Dedifferentiated amniotic fluid mesenchymal stem cell (primary cell): ENCODE measurements at regions not wholly inside any gene's neighbourhood (a gene's known extent, or its start where the extent isn't known, plus 50 kb on each side); places are given as distances from the start of the nearest gene placed in this dataset.

ENCODE experiments used
- DNase-seq: peaks from one replicate; pipeline ENCODE4 v3.0.0-alpha.2; 2016; ENCODE audit errors: extremely low spot score

- no peak for DNase-seq
Observed at GRCh38 chr10:117865945-117866344, 180.8 kb downstream of the RAB11FIP2 start.

GRCh38 chr10:117868151-117868550, 178.6 kb downstream of the RAB11FIP2 start:
- no peak for DNase-seq

- DNase-seq, result no peak
Observed at GRCh38 chr10:117875793-117876192, 170.9 kb downstream of the RAB11FIP2 start.

- DNase-seq, result no peak
Observed at GRCh38 chr10:117876210-117876609, 170.5 kb downstream of the RAB11FIP2 start.

- no peak for DNase-seq
Observed at GRCh38 chr10:117878626-117879025, 168.1 kb downstream of the RAB11FIP2 start.

GRCh38 chr10:117884093-117884492, 162.6 kb downstream of the RAB11FIP2 start:
- DNase-seq, result no peak

- no peak for DNase-seq
Observed at GRCh38 chr10:117884592-117884991, 162.1 kb downstream of the RAB11FIP2 start.

- DNase-seq, result no peak
Observed at GRCh38 chr10:117885206-117885829, 161.4 kb downstream of the RAB11FIP2 start.

- no peak for DNase-seq
Observed at GRCh38 chr10:117886766-117887165, 160.0 kb downstream of the RAB11FIP2 start.

- DNase-seq, result no peak
Observed at GRCh38 chr10:117889664-117890063, 157.1 kb downstream of the RAB11FIP2 start.

- no peak for DNase-seq
Observed at GRCh38 chr10:117892681-117893220, 154.0 kb downstream of the RAB11FIP2 start.

- no peak for DNase-seq
Observed at GRCh38 chr10:117894339-117894738, 152.4 kb downstream of the RAB11FIP2 start.

GRCh38 chr10:117896517-117896916, 150.2 kb downstream of the RAB11FIP2 start:
- no peak for DNase-seq

GRCh38 chr10:117899181-117899683, 147.5 kb downstream of the RAB11FIP2 start:
- no peak for DNase-seq

GRCh38 chr10:117900280-117900679, 146.5 kb downstream of the RAB11FIP2 start:
- DNase-seq, result no peak

- DNase-seq, result no peak
Observed at GRCh38 chr10:117903854-117904253, 142.9 kb downstream of the RAB11FIP2 start.

GRCh38 chr10:117905404-117905803, 141.3 kb downstream of the RAB11FIP2 start:
- DNase-seq, result no peak

GRCh38 chr10:117911684-117912083, 135.1 kb downstream of the RAB11FIP2 start:
- DNase-seq, result no peak

GRCh38 chr10:117914334-117914733, 132.4 kb downstream of the RAB11FIP2 start:
- no peak for DNase-seq

GRCh38 chr10:117920956-117921355, 125.8 kb downstream of the RAB11FIP2 start:
- no peak for DNase-seq

- DNase-seq, result no peak
Observed at GRCh38 chr10:117921421-117921820, 125.3 kb downstream of the RAB11FIP2 start.

- no peak for DNase-seq
Observed at GRCh38 chr10:117924820-117925219, 121.9 kb downstream of the RAB11FIP2 start.

GRCh38 chr10:117925369-117925768, 121.4 kb downstream of the RAB11FIP2 start:
- no peak for DNase-seq

- no peak for DNase-seq
Observed at GRCh38 chr10:117926491-117926890, 120.2 kb downstream of the RAB11FIP2 start.
